Prostate gland (tissue), 2 donors: ENCODE measurements at regions not wholly inside any gene's neighbourhood (a gene's known extent, or its start where the extent isn't known, plus 50 kb on each side); places are given as distances from the start of the nearest gene placed in this dataset.
"Not testable (repeated sequence)": the region's sequence is repeated elsewhere in the genome, so short reads cannot be mapped to it uniquely, and the experiment has no call there.

Source experiments
- CTCF ChIP-seq, 4 experiments: fragments of 200-600 bp in 2 of 4; fragments of 450-650 bp in 2 of 4; sonication (generic) in 2 of 4; IDR thresholded peaks; 1 replicate in 3 of 4; 2 replicates in 1 of 4; pipeline ENCODE4 v1.5.1; 2016 to 2019; ENCODE audit warnings: antibody characterized with exemption in 4 of 4, mild to moderate bottlenecking in 2 of 4, moderate library complexity in 2 of 4
- POLR2A ChIP-seq: fragments of 450-650 bp; IDR thresholded peaks from one replicate; pipeline ENCODE4 v1.6.1; 2016; ENCODE audit warnings: antibody characterized with exemption, mild to moderate bottlenecking
- POLR2AphosphoS5 ChIP-seq: sonication (generic); formaldehyde crosslinking; IDR thresholded peaks from one replicate; pipeline ENCODE4 v1.6.1; 2017; ENCODE audit warnings: antibody characterized with exemption

- TF ChIP-seq POLR2A; CTCF (IDR thresholded peaks at IDR 0.05); POLR2AphosphoS5: not testable (repeated sequence)
Measured at GRCh38 chr1:117767756-117768155, 161.7 kb downstream of the GDAP2 start.
